ENCODE measurements at regions not wholly inside any gene's neighbourhood (a gene's known extent, or its start where the extent isn't known, plus 50 kb on each side); places are given as distances from the start of the nearest gene placed in this dataset.

DNA sequence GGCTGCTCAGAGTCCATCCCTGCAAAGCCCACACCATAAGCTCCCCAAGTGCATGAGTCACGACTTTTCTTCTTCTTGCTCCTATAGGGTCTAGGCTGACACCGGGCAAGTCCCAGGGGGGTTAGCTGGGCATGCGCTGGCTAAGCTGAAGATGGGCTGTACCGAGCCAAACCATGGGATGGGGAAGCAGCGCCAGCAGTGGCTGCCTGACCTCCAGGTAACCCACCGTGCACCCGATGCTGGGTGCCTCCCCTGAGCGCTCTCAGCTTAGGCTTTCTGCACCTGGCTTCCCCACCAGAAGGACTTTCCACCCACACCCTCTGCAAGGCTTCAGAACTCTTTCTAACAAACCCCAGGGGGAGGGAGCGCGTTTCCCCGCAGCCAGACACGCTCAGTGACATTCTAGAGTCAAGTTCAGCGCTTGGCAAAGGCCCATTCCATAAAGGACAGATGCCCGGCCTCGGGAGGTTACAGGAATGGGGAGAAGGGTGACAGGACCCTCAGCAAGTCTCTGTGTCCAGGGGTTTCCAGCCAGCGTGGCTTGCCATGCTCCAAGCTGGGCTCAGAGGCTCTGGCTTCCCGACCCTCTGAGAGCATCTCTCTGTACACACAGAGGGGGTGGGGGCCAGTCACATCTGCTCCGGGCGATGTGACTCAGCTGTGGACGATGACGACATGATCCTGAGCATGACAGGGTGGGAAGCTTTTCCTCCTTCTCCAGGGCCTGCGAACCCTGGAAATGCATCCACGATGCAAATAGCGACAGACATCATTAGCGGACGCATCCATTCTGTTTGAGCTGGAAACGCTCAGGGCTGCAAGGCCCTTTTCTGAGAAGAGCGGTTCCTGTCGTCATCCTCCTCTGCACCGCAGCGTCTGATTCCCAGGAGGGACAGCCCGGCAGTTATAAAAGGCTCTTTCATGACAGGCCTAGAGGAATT lies 107.8 kb downstream of the SIK1 start:
- no peak overlapping the region for H3K27ac Mint-ChIP-seq
- peak; percentile 9 for ATAC-seq
- peaks cover 6% of the 10 kb centered on the region for H3K4me1 Mint-ChIP-seq
- H3K4me3 Mint-ChIP-seq: no peak overlapping the region
- H3K36me3 Mint-ChIP-seq: no peaks in the 10 kb centered on the region
- no peak for DNase-seq (ENCODE audit: low spot score in 2 of 2)
- no peaks in the 10 kb centered on the region for H3K9me3 Mint-ChIP-seq

GRCh38 chr21:43318368-43318767 lies 108.6 kb downstream of the SIK1 start:
- Mint-ChIP-seq H3K36me3 (no peaks in the 10 kb centered on the region), H3K9me3 (no peaks in the 10 kb centered on the region), H3K27ac (no peak overlapping the region), H3K4me1 (peaks cover 12% of the 10 kb centered on the region), H3K4me3 (no peak overlapping the region)
- no peak for DNase-seq (ENCODE audit: low spot score in 2 of 2)
- ATAC-seq: no peak

GRCh38 chr21:43317959-43318358 lies 109.0 kb downstream of the SIK1 start:
- ATAC-seq: no peak
- no peaks in the 10 kb centered on the region for H3K9me3 Mint-ChIP-seq
- no peak for DNase-seq (ENCODE audit: low spot score in 2 of 2)
- no peak overlapping the region for H3K27ac Mint-ChIP-seq
- H3K36me3 Mint-ChIP-seq: no peaks in the 10 kb centered on the region
- no peak overlapping the region for H3K4me3 Mint-ChIP-seq
- peaks cover 16% of the 10 kb centered on the region for H3K4me1 Mint-ChIP-seq

DNA sequence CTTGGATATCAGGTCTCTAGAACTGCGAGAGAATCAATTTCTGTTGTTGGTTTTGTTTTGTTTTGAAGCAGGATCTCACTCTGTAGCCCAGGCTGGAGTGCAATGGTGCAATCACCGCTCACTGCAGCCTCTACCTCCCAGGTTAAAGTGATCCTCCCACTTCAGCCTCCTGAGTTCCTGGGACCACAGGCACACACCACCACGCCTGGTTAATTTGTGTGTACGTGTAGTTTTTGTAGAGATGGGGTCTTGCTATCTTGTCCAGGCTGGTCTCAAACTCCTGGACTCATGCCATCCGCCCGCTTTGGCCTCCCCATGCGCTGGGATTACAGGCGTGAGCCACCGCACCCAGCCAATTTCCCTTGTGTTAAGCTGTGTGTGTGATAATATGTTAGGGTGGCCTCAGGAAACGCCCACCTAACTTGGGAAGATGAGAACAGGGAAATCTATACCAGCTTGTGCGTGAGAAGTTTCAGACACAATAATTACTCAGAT lies 109.6 kb downstream of the SIK1 start:
- Mint-ChIP-seq H3K36me3 (no peaks in the 10 kb centered on the region), H3K4me1 (peaks cover 22% of the 10 kb centered on the region), H3K9me3 (no peaks in the 10 kb centered on the region), H3K27ac (no peak overlapping the region), H3K4me3 (no peak overlapping the region)
- ATAC-seq (no peak), DNase-seq (ENCODE audit: low spot score in 2 of 2) (no peak)

DNA sequence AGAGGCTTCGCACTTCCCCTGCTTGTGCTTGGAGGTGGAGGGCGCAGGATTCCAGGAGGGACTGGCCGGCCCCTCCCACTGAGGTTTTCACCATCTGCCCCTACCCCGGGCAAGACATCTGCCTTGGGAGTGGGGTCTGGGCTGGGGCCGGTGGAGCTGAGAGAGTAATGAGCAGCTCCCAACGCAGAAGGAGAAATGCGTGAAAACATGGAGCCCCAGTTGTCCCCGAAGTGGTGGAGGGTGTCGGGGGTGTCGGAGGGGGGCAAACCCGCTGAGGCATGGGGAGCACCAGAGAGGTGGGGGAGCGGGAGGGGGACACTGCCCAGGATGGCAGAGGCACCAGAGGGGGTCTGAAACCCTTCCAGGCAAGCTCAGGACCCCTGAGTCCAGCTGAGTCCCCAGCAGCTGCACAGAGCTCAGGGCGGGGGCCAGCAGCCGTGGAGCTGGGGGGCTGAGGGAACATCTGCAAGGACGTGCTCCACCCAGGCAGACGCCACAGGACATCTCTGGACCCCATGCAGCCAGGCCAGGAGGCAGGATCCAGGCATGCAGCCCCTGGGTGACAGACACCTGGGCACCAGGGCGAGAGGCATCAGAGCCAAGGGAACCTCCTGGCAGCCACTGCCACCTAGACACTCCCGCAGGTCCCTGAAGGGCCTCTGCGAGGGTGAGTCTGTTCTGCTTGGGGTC lies 110.6 kb downstream of the SIK1 start:
- no peak overlapping the region for H3K4me3 Mint-ChIP-seq
- ATAC-seq (no peak), DNase-seq (ENCODE audit: low spot score in 2 of 2) (no peak)
- H3K27ac Mint-ChIP-seq: no peak overlapping the region
- H3K4me1 Mint-ChIP-seq: peaks cover 22% of the 10 kb centered on the region
- no peaks in the 10 kb centered on the region for H3K9me3 Mint-ChIP-seq
- no peaks in the 10 kb centered on the region for H3K36me3 Mint-ChIP-seq

DNA sequence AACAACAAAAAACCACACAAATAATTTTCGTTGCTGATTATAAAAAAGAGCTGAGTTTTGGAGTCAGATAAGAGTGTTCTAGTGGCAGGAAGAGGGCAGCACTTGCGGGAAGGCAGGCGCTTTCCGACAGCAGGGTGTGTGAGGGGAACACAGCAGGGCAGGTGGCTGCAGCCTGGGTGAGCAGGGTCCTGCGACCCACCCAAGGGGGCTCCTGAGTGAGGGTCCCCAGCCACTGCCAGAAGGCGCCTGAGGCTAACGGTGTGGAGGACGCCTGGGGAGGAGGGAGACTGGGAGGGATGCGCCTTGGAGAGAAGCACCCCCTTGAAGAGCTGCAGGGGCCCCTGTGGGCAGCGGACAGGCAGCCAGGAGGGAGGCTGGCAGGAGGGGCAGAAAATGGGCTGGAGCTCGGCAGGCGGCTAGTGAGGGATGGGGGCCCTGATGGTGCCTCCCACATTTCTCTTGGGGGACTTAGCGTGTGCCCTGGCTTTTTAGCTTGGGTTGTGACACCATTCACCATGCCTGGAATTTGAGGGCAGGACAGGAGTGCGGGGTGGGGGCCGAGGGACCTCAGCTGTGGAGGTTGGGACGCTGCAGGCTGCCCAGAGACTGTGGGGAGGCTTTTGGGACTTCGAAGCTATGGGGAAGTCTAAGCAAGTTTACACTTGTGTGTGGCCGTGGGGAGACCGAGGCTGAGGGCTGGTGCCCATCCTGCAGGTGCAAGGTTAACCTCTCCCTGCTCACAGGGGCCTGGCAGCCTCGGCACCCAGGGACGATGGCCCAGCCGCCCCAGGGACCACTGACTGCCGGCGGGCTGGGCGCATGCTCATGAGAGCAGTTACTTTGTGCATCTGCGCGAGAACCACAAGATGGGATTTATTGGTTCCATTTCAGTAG lies 111.4 kb downstream of the SIK1 start:
- DNase-seq (ENCODE audit: low spot score in 2 of 2) (no peak), ATAC-seq (no peak)
- peak overlapping the region; percentile 74 for H3K27ac Mint-ChIP-seq
- no peaks in the 10 kb centered on the region for H3K36me3 Mint-ChIP-seq
- peaks cover 22% of the 10 kb centered on the region for H3K4me1 Mint-ChIP-seq
- H3K4me3 Mint-ChIP-seq: no peak overlapping the region
- H3K9me3 Mint-ChIP-seq: no peaks in the 10 kb centered on the region

DNA sequence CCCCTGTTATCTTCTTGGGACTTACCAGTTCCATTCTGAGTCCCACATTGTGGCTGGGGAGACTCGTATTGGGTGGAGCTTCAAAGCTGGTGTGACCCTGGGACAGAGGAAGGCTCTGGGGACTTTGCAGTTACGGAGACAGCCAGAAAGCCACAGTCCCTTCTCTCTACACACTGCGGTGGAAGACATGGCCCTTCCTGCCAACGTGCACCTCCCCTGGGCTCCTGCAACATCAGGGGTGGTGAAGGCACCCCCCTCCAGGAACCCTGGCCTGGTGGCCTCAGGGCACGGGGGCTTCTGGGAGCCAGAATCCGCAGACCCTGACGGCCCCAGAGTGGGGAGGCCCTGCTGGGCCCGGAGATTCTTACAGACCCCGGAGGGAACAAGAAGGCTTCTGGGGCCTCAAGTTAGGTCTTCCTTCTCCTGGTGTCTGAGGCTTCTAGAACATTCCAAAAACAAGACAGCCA lies 113.0 kb downstream of the SIK1 start:
- ATAC-seq (peak; percentile 38), DNase-seq (ENCODE audit: low spot score in 2 of 2) (no peak)
- Mint-ChIP-seq H3K4me3 (no peak overlapping the region), H3K36me3 (no peaks in the 10 kb centered on the region), H3K27ac (peak overlapping the region; percentile 69), H3K4me1 (peaks cover 22% of the 10 kb centered on the region), H3K9me3 (no peaks in the 10 kb centered on the region)

GRCh38 chr21:43313221-43313938 lies 113.6 kb downstream of the SIK1 start:
- peak; percentile 19 for ATAC-seq
- H3K4me3 Mint-ChIP-seq: no peak overlapping the region
- no peaks in the 10 kb centered on the region for H3K9me3 Mint-ChIP-seq
- no peaks in the 10 kb centered on the region for H3K36me3 Mint-ChIP-seq
- DNase-seq (ENCODE audit: low spot score in 2 of 2): no peak
- H3K27ac Mint-ChIP-seq: peak overlapping the region; percentile 69
- H3K4me1 Mint-ChIP-seq: peaks cover 22% of the 10 kb centered on the region

GRCh38 chr21:43312751-43313169 lies 114.2 kb downstream of the SIK1 start:
- Mint-ChIP-seq H3K4me3 (no peak overlapping the region), H3K36me3 (no peaks in the 10 kb centered on the region), H3K4me1 (peaks cover 22% of the 10 kb centered on the region), H3K9me3 (no peaks in the 10 kb centered on the region), H3K27ac (peak overlapping the region; percentile 69)
- no peak for DNase-seq (ENCODE audit: low spot score in 2 of 2)
- peak; percentile 31 for ATAC-seq

DNA sequence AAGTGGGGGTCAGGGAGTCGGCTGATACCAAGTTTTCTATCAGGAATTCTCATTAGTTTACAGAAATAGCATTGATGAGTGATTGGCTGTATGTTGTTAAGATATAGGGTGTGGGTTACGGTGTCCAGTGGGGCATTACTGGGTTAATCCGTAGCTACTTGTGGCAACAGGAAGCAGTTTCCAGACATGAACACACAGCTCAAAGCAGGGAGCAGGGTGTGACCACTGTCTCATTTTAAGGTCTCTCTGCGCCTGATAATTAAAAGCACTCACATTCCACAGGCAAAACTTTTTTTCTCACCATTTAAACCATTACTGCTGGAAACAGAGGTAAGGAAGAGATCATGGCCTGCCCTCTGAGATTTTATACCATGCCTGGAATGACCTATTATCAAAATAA lies 114.9 kb downstream of the SIK1 start:
- no peak for DNase-seq (ENCODE audit: low spot score in 2 of 2)
- ATAC-seq: no peak
- Mint-ChIP-seq H3K9me3 (no peaks in the 10 kb centered on the region), H3K4me3 (no peak overlapping the region), H3K4me1 (peaks cover 29% of the 10 kb centered on the region), H3K36me3 (no peaks in the 10 kb centered on the region), H3K27ac (no peak overlapping the region)

- Mint-ChIP-seq H3K27ac (no peak overlapping the region), H3K4me3 (no peak overlapping the region), H3K4me1 (peaks cover 33% of the 10 kb centered on the region), H3K9me3 (no peaks in the 10 kb centered on the region), H3K36me3 (no peaks in the 10 kb centered on the region)
- ATAC-seq (no peak), DNase-seq (ENCODE audit: low spot score in 2 of 2) (no peak)
These were observed 115.6 kb downstream of the SIK1 start for GRCh38 chr21:43311301-43311817.

- no peak for DNase-seq (ENCODE audit: low spot score in 2 of 2)
- no peak overlapping the region for H3K27ac Mint-ChIP-seq
- no peaks in the 10 kb centered on the region for H3K9me3 Mint-ChIP-seq
- peaks cover 26% of the 10 kb centered on the region for H3K4me1 Mint-ChIP-seq
- no peaks in the 10 kb centered on the region for H3K36me3 Mint-ChIP-seq
- ATAC-seq: no peak
- no peak overlapping the region for H3K4me3 Mint-ChIP-seq
These were observed 118.1 kb downstream of the SIK1 start for GRCh38 chr21:43308815-43309283.

- Mint-ChIP-seq H3K27ac (no peak overlapping the region), H3K4me1 (peaks cover 20% of the 10 kb centered on the region), H3K9me3 (no peaks in the 10 kb centered on the region), H3K36me3 (no peaks in the 10 kb centered on the region), H3K4me3 (no peak overlapping the region)
- DNase-seq (ENCODE audit: low spot score in 2 of 2) (no peak), ATAC-seq (no peak)
These were observed 118.7 kb downstream of the SIK1 start for GRCh38 chr21:43308101-43308814.

DNA sequence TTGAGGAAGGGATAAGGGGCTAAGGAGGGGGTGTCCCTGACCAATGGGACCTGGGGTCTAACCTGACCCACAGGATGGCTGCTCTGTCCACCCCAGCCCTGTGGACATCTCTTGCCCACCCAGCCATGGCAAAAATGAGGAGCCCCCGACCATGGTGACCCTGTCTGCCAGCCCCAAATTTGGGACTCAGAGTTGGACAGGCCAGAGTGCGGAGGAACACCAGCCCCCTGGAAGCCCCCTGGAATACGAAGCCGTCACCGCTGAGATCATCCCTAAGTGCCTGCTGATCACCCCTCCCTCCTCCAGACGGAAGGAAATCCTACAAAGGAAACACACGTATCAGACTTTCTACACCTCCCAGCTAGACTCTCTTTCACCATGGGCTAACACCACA lies 119.3 kb downstream of the SIK1 start:
- Mint-ChIP-seq H3K9me3 (no peaks in the 10 kb centered on the region), H3K4me1 (peaks cover 14% of the 10 kb centered on the region), H3K4me3 (peak overlapping the region; percentile 37), H3K27ac (peak overlapping the region; percentile 54), H3K36me3 (no peaks in the 10 kb centered on the region)
- no peak for DNase-seq (ENCODE audit: low spot score in 2 of 2)
- no peak for ATAC-seq

Measured in stimulated activated effector memory CD8-positive, alpha-beta T cell treated with anti-CD3 and anti-CD28 coated beads, Interleukin-12 subunit alpha, Interleukin-12 subunit beta, amount 100 ng/mL, for 72 hours (primary cell).